ENCODE measurements at regions not wholly inside any gene's neighbourhood (a gene's known extent, or its start where the extent isn't known, plus 50 kb on each side); places are given as distances from the start of the nearest gene placed in this dataset.

- Mint-ChIP-seq H3K27ac (no peak overlapping the region), H3K4me1 (no peaks in the 10 kb centered on the region), H3K9me3 (no peaks in the 10 kb centered on the region), H3K4me3 (no peak overlapping the region), H3K27me3 (peaks cover 40% of the 10 kb centered on the region), H3K36me3 (ENCODE audit: low read depth) (no peaks in the 10 kb centered on the region)
- intact Hi-C loops (cut with micrococcal nuclease) = no loop called here
- no peak for DNase-seq
These were observed 114.5 kb downstream of the RXFP2 start for GRCh38 chr13:31853643-31854326.

DNA sequence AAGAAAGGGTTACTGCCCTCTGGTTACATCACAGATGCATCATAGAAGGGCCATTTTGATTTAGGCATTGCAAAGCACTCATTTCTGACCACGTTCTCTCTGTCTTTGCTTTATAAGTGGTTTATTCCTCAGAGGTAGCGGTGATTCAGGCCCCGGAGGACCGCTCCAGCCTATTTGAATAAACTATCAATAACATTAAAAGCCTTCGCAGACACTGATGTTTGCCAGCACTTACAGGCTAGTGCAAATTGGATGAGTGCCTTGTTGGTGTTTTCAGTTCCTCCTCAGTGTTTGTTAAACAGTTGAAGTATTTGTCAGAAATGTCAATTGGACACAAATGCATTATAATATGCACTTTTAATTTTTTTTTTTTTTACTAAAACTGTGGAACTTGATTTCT lies 120.2 kb downstream of the RXFP2 start:
- Mint-ChIP-seq H3K27ac (no peak overlapping the region), H3K27me3 (peaks cover 30% of the 10 kb centered on the region), H3K36me3 (ENCODE audit: low read depth) (no peaks in the 10 kb centered on the region), H3K9me3 (peaks cover 3% of the 10 kb centered on the region), H3K4me1 (no peaks in the 10 kb centered on the region), H3K4me3 (no peak overlapping the region)
- intact Hi-C loops (cut with micrococcal nuclease) = no loop called here
- no peak for DNase-seq

DNA sequence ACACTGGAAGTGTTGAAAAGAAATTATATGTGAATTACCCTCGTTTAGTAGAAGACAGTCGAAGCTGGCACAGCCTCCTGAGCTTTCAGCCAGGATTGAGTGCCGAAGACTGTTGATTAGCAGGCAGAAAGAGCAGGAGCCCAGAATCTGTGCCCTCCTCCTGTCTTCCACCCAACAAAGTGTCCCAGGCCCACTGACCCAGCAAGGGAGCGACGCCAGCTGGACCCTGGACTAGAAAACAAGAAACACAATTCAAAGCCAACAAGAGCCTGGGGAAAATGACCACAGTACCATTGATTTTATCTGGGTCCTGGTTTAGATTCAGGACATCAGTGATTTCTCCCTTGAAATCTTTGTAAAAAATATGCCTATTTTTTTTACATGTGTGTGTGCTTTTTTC lies 120.7 kb downstream of the RXFP2 start:
- no peak overlapping the region for H3K4me3 Mint-ChIP-seq
- H3K27ac Mint-ChIP-seq = no peak overlapping the region
- peaks cover 30% of the 10 kb centered on the region for H3K27me3 Mint-ChIP-seq
- H3K9me3 Mint-ChIP-seq = peaks cover 3% of the 10 kb centered on the region
- no peaks in the 10 kb centered on the region for H3K4me1 Mint-ChIP-seq
- H3K36me3 Mint-ChIP-seq (ENCODE audit: low read depth) = no peaks in the 10 kb centered on the region
- intact Hi-C loops (cut with micrococcal nuclease) = no loop called here
- no peak for DNase-seq

GRCh38 chr13:31862828-31863227 lies 123.5 kb downstream of the RXFP2 start:
- no peak overlapping the region for H3K27ac Mint-ChIP-seq
- intact Hi-C loops (cut with micrococcal nuclease) = no loop called here
- peaks cover 23% of the 10 kb centered on the region for H3K27me3 Mint-ChIP-seq
- DNase-seq = no peak
- H3K4me3 Mint-ChIP-seq = no peak overlapping the region
- no peaks in the 10 kb centered on the region for H3K36me3 Mint-ChIP-seq (ENCODE audit: low read depth)
- no peaks in the 10 kb centered on the region for H3K4me1 Mint-ChIP-seq
- H3K9me3 Mint-ChIP-seq = peaks cover 3% of the 10 kb centered on the region

DNA sequence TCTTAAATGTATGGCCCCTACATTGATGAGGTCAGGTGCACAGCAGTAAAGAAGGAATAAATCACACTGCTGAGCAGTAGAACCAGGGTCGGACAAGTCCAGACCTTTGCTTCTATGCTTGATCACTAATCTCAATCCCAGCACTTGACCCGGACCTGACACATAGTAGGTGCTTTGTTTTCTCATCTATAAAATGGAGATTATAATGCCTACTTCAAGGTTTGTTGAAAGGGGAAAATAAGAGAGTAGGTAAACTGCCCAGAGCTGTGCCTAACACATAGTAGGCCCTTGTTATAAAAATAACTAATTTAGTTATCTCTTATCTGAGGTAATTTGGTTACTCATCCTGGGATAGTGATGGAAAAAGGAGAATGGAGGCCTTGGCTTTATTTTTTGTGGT lies 125.0 kb downstream of the RXFP2 start:
- Mint-ChIP-seq H3K4me1 (no peaks in the 10 kb centered on the region), H3K27me3 (peaks cover 12% of the 10 kb centered on the region), H3K27ac (no peak overlapping the region), H3K4me3 (no peak overlapping the region), H3K36me3 (ENCODE audit: low read depth) (no peaks in the 10 kb centered on the region), H3K9me3 (peaks cover 3% of the 10 kb centered on the region)
- intact Hi-C loops (cut with micrococcal nuclease) = no loop called here
- DNase-seq = no peak

GRCh38 chr13:31866099-31866498 lies 126.8 kb downstream of the RXFP2 start:
- intact Hi-C loops (cut with micrococcal nuclease) = no loop called here
- Mint-ChIP-seq H3K4me3 (no peak overlapping the region), H3K9me3 (peaks cover 3% of the 10 kb centered on the region), H3K4me1 (no peaks in the 10 kb centered on the region), H3K36me3 (ENCODE audit: low read depth) (no peaks in the 10 kb centered on the region), H3K27ac (no peak overlapping the region), H3K27me3 (peaks cover 8% of the 10 kb centered on the region)
- no peak for DNase-seq

GRCh38 chr13:31867709-31868108 lies 128.4 kb downstream of the RXFP2 start:
- Mint-ChIP-seq H3K4me3 (no peak overlapping the region), H3K36me3 (ENCODE audit: low read depth) (no peaks in the 10 kb centered on the region), H3K27ac (no peak overlapping the region), H3K4me1 (no peaks in the 10 kb centered on the region), H3K27me3 (peaks cover 11% of the 10 kb centered on the region), H3K9me3 (peaks cover 3% of the 10 kb centered on the region)
- no peak for DNase-seq
- intact Hi-C loops (cut with micrococcal nuclease) = no loop called here

GRCh38 chr13:31869582-31869981 lies 130.3 kb downstream of the RXFP2 start:
- Mint-ChIP-seq H3K27ac (no peak overlapping the region), H3K27me3 (peaks cover 17% of the 10 kb centered on the region), H3K4me1 (no peaks in the 10 kb centered on the region), H3K9me3 (no peaks in the 10 kb centered on the region), H3K4me3 (no peak overlapping the region), H3K36me3 (ENCODE audit: low read depth) (no peaks in the 10 kb centered on the region)
- intact Hi-C loops (cut with micrococcal nuclease) = no loop called here
- no peak for DNase-seq

DNA sequence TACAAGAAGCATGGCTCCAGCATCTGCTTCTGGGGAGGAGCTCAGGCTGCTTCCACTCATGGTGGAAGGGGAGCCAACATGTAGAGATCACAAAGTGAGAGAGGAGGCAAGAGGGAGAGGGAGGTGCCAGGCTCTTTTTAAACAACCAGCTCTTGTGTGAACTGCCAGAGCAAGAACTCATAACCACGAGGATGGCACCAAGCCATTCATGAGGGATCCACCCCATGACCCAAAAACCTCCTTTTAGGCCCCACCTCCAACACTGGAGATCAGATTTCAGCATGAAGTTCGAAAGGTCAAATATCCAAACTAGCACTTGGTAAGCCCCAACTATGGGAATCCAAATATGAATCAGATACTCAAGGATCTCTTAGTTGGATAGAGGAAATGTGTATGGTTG lies 131.2 kb downstream of the RXFP2 start:
- no peak for DNase-seq
- H3K27me3 Mint-ChIP-seq = peaks cover 20% of the 10 kb centered on the region
- intact Hi-C loops (cut with micrococcal nuclease) = no loop called here
- H3K4me3 Mint-ChIP-seq = no peak overlapping the region
- no peaks in the 10 kb centered on the region for H3K36me3 Mint-ChIP-seq (ENCODE audit: low read depth)
- H3K27ac Mint-ChIP-seq = no peak overlapping the region
- no peaks in the 10 kb centered on the region for H3K9me3 Mint-ChIP-seq
- no peaks in the 10 kb centered on the region for H3K4me1 Mint-ChIP-seq

- H3K4me1 Mint-ChIP-seq = no peaks in the 10 kb centered on the region
- H3K4me3 Mint-ChIP-seq = no peak overlapping the region
- no peak overlapping the region for H3K27ac Mint-ChIP-seq
- peaks cover 22% of the 10 kb centered on the region for H3K27me3 Mint-ChIP-seq
- H3K9me3 Mint-ChIP-seq = no peaks in the 10 kb centered on the region
- no peak for DNase-seq
- intact Hi-C loops (cut with micrococcal nuclease) = no loop called here
- H3K36me3 Mint-ChIP-seq (ENCODE audit: low read depth) = no peaks in the 10 kb centered on the region
These were observed 133.8 kb downstream of the RXFP2 start for GRCh38 chr13:31873145-31873544.

DNA sequence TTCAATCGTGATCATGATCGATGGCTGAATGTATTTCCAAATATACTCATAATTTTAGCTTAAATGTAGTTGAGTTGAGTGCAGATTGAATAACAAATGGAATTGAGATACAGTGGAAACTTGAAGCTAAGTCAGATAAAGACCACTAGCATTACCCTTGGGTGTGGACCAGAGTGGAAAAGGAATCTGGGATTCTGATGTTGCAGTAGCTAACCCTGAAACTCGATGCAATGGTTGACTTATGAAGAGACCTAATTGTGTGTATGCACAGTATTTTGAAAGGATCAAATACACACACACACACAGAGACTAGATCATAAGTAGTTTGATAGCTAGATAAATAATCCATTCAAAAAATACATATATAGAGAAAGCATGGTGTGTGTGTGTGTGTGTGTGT lies 135.8 kb downstream of the RXFP2 start:
- Mint-ChIP-seq H3K4me1 (no peaks in the 10 kb centered on the region), H3K27me3 (peaks cover 22% of the 10 kb centered on the region), H3K4me3 (no peak overlapping the region), H3K9me3 (no peaks in the 10 kb centered on the region), H3K27ac (no peak overlapping the region), H3K36me3 (ENCODE audit: low read depth) (no peaks in the 10 kb centered on the region)
- intact Hi-C loops (cut with micrococcal nuclease) = no loop called here
- DNase-seq = no peak

DNA sequence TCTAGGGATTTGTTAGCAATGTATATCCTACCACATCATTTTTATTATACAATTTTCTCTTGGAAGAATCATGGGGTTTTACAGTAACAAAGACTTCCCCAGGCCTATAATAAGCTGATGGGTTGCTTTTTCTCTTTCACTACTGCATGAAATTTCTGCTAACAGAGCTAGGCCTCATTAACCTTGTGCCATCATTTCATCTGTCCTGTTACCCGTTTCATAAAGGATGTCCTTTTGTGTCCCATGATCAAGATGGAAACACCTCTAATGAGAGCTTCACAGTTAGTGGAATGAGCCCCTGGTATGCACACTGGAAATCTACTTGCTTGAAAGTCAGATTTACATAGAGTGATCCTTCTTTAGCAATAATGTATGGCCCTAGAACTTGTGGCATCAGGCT lies 138.7 kb downstream of the RXFP2 start:
- no peak overlapping the region for H3K4me3 Mint-ChIP-seq
- H3K36me3 Mint-ChIP-seq (ENCODE audit: low read depth) = no peaks in the 10 kb centered on the region
- peaks cover 21% of the 10 kb centered on the region for H3K27me3 Mint-ChIP-seq
- intact Hi-C loops (cut with micrococcal nuclease) = no loop called here
- no peaks in the 10 kb centered on the region for H3K9me3 Mint-ChIP-seq
- no peak overlapping the region for H3K27ac Mint-ChIP-seq
- DNase-seq = no peak
- peaks cover 2% of the 10 kb centered on the region for H3K4me1 Mint-ChIP-seq

- peaks cover 18% of the 10 kb centered on the region for H3K27me3 Mint-ChIP-seq
- no peak overlapping the region for H3K27ac Mint-ChIP-seq
- H3K4me3 Mint-ChIP-seq = no peak overlapping the region
- H3K9me3 Mint-ChIP-seq = no peaks in the 10 kb centered on the region
- intact Hi-C loops (cut with micrococcal nuclease) = no loop called here
- no peak for DNase-seq
- H3K36me3 Mint-ChIP-seq (ENCODE audit: low read depth) = no peaks in the 10 kb centered on the region
- H3K4me1 Mint-ChIP-seq = peaks cover 2% of the 10 kb centered on the region
These were observed 139.2 kb downstream of the RXFP2 start for GRCh38 chr13:31878495-31878894.

DNA sequence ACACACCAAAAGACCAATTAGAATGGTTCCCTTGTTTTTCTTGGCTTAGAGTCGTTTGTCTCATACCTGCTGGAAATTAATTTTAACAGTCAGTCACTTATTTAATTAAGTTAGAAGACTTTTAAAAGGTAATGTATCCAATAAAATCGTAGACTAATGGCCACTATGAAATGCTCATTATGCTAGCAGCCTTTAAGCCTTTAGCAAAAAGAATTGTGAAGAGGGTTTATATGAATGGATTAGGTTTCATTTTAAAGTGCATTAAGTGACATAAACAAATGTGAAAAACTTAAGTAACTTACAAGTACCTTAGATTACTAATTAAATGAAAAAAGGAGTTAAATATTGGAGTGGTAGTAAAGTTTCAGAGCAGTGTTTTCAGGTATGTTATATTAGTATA lies 139.6 kb downstream of the RXFP2 start:
- Mint-ChIP-seq H3K27me3 (peaks cover 16% of the 10 kb centered on the region), H3K9me3 (no peaks in the 10 kb centered on the region), H3K36me3 (ENCODE audit: low read depth) (no peaks in the 10 kb centered on the region), H3K4me1 (peaks cover 2% of the 10 kb centered on the region), H3K4me3 (no peak overlapping the region), H3K27ac (no peak overlapping the region)
- no peak for DNase-seq
- intact Hi-C loops (cut with micrococcal nuclease) = no loop called here

DNA sequence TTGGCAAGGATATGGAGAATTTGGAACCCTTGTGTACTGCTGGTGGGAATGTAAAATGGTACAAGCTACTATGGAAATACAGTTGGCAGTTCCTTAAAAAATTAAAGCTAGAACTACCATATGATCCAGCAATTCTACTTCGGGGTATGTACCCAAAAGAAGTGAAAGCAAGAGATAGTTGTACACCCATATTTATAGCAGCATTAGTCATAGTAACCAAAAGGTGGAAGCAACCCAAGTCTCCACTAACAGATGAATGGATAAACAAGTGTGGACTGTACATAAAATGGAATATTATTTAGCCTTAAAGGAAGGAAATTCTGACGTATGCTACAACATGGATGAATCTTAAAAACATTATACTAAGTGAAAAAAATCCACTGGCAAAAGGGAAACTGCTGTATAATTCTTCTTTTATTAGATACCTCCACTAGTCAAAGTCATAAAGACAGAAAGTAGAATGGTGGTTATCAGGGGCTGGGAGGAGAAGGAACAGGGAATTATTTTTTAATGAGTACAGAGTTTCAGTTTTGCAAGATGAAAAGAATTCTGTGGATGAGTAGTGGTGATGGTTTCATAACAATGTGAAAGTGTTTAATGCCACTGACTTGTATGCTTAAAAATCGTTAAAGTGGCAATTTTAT lies 141.6 kb downstream of the RXFP2 start:
- intact Hi-C loops (cut with micrococcal nuclease) = no loop called here

More for the DNA sequence above, 141.6 kb downstream of the RXFP2 start:
- H3K36me3 Mint-ChIP-seq (ENCODE audit: low read depth) = no peaks in the 10 kb centered on the region
- no peaks in the 10 kb centered on the region for H3K9me3 Mint-ChIP-seq
- peaks cover 2% of the 10 kb centered on the region for H3K4me1 Mint-ChIP-seq
- no peak for DNase-seq
- peaks cover 18% of the 10 kb centered on the region for H3K27me3 Mint-ChIP-seq
- H3K4me3 Mint-ChIP-seq = no peak overlapping the region
- H3K27ac Mint-ChIP-seq = no peak overlapping the region

Measured in activated CD4-positive, alpha-beta T cell treated with anti-CD3 and anti-CD28 coated beads, Interleukin-2, amount 10 ng/mL, durations not matched to agents 24 days and 14 days (primary cell).